ENCODE measurements at regions not wholly inside any gene's neighbourhood (a gene's known extent, or its start where the extent isn't known, plus 50 kb on each side); places are given as distances from the start of the nearest gene placed in this dataset.
"Not testable (repeated sequence)": the region's sequence is repeated elsewhere in the genome, so short reads cannot be mapped to it uniquely, and the experiment has no call there.

GRCh38 chr2:185524242-185524641 lies 214.4 kb upstream of the FSIP2 start:
- TF ChIP-seq CTCF (conservative IDR thresholded peaks at IDR 0.05 in 1 of 2, IDR thresholded peaks at IDR 0.05 in 1 of 2; ENCODE audit: low read depth in 1 of 2, low read length in 2 of 2); EZH2 (IDR thresholded peaks at IDR 0.05; ENCODE audit: low read length, missing control alignments): not testable (repeated sequence)
